Stimulated activated CD8-positive, alpha-beta memory T cell treated with anti-CD3 and anti-CD28 coated beads, Interleukin-7, amount 100 ng/mL, for 48 hours (primary cell): ENCODE measurements at regions not wholly inside any gene's neighbourhood (a gene's known extent, or its start where the extent isn't known, plus 50 kb on each side); places are given as distances from the start of the nearest gene placed in this dataset.
"Not testable (repeated sequence)": the region's sequence is repeated elsewhere in the genome, so short reads cannot be mapped to it uniquely, and the experiment has no call there.

ENCODE experiments used
- DNase-seq, 2 donors: peaks; one replicate each; pipeline ENCODE4 v3.0.0-alpha.2; 2020; ENCODE audit warnings: low read depth in 1 of 2; ENCODE audit errors: extremely low read depth in 1 of 2

DNA sequence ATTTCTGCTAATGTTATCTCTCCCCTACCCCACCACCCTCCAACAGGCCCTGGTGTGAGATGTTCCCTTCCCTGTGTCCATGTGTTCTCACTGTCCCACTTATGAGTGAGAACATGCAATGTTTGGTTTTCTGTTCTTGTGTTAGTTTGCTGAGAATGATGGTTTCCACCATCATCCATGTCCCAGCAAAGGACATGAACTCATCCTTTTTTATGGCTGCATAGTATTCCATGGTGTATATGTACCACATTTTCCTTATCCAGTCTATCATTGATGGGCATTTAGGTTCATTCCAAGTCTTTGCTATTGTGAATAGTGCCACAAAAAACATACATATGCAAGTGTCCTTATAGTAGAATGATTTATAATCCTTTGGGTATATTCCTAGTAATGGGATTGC, 104.5 kb downstream of the ZNF33B start:
- DNase-seq = not testable (repeated sequence)

DNA sequence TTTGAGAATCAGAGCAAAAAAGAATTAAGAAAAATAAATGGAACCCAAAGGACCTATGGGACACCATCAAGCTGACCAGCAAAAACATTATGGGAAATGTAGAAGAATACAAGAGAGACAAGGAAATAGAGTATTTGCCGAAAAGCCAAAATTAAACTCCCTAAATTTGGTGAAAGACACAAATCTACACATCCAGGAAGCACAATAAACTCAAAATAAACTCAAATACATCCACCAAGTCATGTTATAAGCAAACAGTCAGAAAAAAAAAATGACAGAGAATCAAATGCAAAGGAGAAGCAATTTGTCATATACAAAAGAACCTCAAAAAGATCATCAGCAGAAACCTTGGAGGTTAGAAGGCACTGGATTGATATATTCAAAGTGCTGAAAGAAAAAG, 105.4 kb downstream of the ZNF33B start:
- DNase-seq = no peak

DNA sequence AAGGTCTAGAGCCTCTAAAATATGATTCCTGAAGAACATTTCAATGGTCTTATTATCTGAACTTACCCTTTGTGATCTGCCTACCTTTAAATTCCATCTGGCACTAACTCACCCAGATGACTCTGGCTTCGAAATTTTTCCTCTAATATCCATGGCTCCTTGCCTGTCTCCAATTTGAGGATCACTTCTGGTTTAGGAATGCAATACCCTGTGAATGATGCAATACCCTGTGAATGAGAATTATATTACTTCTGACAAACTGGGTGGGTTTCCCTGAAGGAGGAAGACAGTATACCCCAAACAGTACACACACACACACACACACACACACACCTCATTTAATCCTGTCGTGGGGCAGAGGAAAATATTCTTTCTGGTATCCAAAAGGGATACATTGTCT, 115.3 kb downstream of the ZNF33B start:
- no peak for DNase-seq

DNA sequence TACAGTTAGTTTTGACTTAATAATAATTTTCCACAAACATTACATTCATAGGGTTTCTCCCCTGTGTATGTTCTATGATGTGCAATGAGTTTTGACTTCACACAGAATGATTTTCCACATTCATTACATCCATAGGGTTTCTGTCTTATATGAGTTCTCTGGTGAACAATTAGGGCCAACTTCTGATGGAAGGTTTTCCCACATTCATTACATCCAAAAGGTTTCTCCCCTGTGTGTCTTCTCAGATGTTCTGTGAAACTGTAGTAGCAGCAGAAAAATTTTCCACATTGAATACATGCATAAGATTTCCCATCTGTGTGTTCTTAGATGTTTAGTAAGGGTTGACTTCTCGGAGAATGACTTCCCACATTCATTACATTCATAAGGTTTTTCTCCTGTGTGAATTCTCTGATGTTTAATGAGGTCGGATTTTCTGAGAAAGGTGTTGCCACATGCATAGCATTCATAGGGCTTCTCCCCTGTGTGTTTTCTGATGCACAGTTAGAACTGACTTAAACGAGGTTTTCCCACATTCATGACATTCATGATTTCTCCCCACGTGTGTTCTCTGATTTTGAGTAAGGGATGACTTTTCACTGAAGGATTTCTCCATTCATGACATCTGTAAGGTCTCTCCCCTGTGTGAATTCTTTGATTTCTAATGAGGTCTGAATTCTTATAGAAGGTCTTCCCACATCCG, 118.5 kb downstream of the ZNF33B start:
- no peak for DNase-seq

DNA sequence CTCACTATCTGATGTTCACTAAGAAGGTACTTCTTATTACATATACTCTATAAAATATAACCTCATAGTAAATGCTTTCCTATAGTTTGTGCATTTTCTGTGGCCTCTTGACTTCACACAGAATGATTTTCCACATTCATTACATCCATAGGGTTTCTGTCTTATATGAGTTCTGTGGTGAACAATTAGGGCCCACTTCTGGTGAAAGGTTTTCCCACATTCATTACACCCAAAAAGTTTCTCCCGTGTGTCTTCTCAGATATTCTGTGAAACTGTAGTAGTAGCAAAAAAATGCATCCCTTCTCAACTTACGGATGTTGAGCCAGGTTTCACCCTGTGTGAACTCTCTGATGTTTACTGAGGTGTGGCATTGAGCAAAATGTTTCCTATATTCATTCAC, 119.3 kb downstream of the ZNF33B start:
- no peak for DNase-seq

DNA sequence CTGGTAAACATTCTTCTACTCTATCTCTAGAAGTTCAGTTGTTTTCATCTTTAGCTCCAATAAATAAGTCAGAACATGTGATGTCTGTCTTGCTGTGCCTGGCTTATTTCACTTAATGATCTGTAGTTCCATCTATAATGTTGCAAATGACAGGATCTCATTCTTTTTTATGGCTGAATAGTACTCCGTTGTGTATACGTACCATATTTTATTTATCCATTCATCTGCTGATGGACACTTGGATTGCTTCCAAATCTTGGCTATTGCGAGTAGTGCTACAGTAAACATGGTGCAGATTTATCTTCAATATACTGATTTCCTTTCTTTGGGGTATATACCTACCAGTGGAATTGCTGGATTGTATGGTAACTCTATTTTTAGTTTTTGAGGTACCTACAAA, 124.4 kb downstream of the ZNF33B start:
- DNase-seq = no peak

DNA sequence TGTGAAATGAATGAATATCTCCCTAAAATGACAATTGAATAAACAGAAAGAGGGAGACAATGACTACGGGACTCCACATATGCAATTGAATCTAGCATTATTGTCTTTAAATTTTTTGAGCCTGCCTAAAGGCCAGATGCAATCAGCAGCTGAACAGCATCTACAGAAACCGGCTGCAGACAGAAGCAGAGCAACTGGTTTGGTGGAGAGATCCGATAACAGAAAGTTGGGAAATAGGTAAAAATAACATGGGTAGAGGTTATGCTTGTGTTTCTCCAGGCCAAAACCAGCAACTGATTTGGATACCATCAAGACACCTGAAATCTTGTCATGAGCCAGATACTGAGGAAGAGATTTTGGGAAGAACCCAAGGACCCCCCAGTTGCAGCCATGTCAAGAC, 146.6 kb downstream of the ZNF33B start:
- no peak for DNase-seq

DNA sequence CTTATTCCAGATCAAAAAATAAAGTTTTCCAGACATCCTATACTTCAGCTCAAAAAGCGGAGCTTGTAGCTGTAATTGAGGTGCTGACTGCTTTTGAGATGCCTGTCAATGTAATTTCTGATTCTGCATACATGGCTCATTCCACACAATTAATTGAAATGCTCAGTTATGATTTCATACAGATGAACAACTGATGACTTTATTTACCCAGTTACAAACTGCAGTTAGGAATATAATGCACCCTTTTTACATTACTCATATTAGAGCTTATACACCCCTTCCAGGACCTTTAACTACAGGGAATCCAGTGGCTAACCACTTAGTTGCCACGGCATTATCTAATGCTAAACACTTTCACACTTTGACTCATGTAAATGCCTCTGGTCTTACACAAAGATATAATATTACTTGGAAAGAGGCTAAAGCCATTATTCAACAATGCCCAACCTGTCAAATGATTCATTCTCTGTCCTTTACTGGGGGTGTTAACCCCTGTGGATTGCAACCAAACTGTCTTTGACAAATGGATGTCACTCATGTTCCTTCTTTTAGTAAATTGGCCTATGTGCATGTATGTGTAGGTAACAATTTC, 147.3 kb downstream of the ZNF33B start:
- DNase-seq = no peak

DNA sequence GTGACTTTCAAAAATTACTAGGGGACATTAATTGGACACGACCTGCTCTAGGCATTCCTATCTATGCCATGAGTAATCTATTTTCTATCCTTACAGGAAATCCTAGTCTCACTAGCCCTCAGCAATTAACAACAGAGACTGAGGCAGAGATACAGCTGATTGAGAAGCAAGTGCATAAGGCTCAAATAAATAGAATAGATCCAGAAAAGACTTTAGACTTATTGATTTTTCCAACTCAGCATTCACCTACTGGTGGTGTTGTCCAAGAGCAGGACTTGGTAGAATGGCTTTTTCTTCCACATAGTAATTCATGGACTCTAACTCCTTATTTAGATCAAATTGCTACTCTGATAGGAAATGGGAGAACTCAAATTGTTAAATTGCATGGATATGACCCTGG, 148.0 kb downstream of the ZNF33B start:
- DNase-seq = no peak

DNA sequence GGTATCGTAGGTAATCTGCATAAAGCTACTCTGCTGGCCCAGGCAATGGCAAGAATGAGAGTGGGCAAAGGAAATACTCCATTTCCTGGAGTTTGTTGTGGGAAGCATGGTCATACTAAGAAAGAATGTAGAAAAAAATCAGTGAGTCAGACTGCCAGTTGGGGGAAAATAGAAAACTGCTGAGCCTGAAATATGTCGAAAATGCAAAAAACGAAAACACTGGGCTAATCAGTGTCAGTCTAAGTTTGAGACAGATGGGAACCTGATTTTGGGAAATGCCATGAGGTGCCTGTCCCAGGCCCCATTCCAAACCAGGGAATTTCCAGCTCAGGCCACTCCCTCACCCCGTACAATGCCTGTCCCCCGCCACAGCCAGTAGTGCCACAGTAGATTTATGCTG, 150.0 kb downstream of the ZNF33B start:
- no peak for DNase-seq

DNA sequence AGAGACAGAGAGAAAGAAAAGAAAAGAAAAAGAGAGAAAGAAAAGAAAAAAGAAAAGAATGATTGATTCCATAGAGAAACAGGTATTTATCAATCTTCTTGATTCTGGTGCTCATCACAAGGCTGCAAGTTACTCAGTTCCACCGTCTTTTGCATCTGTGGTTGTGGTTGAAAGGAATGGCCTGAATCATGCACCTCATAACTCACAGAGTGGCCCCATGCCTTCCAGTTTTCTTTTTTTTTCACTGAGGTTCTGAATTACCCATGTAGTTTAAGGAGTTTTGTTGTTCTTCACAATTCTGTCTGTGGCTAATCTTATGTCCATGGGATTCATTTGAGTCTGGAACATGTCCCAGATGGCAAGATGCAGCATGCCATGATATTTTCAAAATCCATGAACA, 156.0 kb downstream of the ZNF33B start:
- DNase-seq = no peak

DNA sequence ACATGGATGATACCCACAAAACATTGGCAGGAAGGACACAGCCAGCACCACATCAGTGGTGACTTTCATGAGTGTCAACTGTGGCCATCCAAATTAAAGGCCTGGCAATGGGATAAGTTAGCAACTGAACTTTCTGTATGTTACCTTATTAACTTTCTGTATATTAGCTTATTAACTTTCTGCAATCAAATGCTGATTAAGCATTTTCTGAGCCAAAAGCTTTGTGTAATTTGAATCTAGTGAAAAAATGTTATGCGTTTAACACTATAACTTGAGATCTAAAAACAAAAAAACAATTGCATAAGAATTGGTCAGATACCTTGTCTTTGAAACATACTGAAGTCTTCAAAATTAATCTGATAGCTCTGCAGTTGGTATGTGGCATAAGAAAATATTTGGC, 159.3 kb downstream of the ZNF33B start:
- DNase-seq = no peak

DNA sequence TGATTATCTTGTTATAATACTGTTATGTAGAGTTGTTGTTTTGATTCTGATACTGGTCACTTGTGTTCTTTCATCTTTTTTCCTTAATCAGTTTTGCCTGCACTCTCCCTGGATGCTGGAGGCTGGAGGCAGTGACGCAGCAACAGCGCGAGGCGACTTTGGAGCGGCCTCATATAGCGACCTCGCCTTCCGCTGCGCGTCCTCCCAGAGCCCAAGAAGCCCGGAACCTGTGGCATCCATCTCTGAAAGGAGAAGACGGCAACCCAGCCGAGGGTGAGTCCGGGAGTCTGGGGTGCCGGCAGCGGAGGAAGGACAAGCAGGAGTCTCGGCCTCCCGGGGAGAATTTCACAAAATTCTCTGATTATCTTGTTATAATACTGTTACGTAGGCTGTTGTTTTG, 161.2 kb downstream of the ZNF33B start:
- no peak for DNase-seq

DNA sequence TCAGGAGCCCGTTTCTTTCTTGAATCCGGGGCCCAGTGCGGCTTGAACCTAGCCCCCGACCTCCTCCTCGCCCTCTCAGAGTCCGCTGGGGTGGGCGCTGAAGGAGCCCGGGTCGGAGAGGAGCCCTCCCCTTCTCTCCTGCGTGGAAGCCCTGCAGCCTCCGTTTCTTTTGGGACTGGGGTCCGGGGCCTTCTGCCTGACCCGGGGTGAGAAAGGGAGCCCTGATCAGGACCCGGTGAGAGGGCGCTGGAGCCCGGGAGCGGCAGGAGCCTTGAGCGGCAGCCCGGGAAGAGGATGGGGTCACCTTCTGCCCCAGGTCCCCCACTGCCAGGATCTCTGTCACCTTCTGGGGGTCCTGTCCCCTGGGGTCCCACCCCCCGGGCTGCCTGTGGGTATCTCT, 162.3 kb downstream of the ZNF33B start:
- no peak for DNase-seq

DNA sequence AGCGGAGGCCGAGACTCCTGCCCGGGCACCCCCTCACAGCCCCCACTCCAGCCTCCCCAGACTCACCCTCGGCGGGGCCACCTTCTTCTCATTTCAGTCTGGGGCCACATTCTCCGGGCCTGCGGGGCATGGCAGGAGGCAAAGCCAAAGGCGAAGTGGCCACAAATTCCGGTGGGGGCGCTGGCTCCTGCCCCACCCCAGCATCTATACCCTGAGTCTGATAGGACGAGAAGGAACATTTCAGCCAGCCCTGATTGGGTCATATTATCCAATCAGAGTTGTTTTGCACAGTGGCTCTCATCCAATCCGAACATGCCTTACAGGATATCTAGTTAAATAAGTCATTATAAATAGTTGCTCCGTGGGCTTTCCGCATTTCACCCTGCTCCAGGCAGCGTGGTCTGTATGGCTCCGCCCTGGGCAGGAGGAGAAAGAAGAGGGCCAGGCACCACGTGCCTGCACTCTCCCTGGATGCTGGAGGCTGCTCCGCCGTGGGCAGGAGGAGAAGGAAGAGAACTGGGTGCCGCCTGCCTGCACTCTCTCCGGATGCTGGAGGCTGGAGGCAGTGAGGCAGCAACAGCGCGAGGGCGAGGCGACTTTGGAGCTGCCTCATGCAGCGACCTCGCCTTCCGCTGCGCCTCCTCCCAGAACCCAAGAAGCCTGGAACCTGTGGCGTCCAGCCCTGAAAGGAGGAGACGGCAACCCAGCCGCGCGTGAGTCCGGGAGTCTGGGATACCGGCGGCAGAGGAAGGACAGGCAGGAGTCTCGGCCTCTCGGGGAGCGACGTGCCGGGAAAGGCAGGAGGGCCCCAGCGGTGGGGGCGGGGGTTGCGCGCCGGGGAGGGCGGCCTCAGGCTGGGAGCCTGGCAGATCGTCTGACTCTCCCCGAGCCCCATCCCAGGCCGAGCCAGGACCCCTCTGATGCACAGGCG, 162.9 kb downstream of the ZNF33B start:
- no peak for DNase-seq

DNA sequence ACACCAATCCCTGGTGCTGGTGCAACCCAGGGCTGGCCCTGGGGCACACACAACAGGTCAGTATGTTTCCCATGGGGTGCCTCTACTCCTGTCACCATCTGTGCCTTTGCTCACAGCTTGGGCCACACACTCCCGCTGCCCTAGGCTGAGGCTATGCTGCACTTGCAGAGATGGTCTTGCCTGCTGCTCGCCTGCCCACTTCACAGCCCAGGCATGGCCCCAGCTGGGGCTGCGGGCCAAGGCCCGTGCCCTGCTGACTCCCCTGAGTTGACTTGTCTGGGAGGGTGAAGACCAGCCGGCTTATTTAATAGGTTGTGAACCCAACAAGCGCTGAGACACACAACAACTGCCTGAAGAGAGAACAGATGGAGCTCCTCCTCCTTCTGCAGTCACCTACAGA, 184.1 kb downstream of the ZNF33B start:
- DNase-seq = no peak

DNA sequence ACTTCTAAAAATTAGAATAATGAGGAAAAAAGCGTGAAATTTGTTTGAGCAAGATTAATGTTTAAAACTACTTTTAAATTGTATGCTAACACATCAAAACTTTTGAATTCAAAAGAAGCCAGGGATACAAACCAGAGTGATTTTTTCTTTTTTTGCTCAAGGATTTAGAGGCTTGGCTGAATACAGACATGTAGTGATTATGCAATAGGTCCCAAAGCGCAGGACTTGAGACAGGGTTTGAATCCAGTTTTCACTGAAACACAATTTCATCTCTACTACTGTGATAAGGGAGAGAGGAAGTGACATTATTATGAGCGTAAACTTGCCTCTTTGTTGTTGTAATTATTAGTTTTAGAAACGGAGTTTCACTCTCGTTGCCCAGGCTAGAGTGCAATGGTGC, 207.3 kb downstream of the ZNF33B start:
- DNase-seq = no peak

DNA sequence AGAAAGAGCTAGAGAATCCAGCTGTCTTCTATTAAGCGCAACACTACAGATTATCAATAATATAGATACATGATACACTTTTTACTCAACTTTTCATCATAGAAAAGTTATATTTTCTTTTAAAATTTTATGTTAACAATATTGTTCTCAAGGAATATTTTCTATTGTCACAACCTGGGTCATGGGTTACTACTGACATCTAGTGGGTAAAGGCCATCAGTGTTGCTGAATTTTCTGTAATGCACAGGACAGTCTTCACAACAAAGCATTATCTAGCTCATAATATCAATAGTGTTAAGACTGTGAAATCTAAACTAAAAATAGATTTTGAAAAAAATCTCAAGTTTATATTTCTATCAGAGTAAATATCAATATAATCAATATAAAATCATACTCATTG, 209.8 kb downstream of the ZNF33B start:
- no peak for DNase-seq

DNA sequence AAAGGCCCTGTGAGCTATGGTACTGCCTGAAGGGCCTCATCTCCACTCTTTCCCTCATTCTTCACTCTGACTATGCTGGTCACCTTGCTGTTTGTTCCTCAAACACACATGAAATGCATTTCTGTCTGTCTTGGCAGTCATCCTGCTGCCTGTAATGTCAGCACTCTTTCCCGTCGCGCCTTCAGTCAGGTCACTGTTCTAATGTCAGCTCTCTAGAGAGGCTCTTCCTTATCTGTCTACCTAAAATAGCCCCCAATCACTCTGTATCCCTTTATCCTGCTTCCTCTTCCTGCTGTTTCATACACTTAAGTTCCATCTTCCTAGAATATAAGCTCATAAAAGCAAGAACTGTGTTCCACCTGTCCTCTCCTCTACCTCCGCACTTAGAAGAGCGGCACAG, 215.5 kb downstream of the ZNF33B start:
- DNase-seq = no peak

DNA sequence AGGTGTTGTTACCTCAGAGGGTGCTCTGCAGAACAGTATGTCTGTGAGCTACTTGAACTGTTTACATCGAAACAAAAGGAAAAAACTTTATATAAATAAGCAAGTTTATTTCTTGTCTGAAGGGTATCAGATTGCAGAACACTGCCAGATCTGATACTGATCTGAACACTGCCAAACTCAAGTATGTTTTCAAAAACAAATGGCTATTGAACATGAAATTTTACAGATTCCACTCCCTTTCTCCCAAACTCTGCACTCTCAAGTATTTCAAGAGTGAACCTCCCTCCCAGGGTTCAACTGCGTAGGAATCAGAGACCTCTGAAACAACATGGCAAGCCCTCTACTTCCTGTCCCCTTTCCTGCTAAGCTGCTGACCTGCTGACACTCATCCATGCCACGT, 216.6 kb downstream of the ZNF33B start:
- DNase-seq = no peak

DNA sequence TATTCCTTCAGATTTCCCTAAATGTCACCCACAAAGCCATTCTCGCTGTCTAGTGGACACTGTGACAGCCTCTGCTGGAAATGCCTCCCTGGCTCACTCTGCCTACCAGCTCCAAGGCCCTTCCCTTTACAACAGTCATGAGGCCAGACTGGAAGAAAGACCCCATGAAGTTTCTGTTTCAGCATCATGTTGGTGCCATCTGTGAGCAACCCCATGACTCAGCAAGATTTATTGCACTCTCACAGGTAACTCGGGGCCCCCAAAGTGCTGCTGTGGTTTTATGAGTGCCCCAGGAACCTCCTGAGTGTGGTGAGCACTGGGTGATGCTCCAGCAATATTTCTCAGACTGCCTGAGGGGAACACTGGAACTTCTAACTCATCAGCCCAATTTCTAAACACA, 218.6 kb downstream of the ZNF33B start:
- DNase-seq = no peak

DNA sequence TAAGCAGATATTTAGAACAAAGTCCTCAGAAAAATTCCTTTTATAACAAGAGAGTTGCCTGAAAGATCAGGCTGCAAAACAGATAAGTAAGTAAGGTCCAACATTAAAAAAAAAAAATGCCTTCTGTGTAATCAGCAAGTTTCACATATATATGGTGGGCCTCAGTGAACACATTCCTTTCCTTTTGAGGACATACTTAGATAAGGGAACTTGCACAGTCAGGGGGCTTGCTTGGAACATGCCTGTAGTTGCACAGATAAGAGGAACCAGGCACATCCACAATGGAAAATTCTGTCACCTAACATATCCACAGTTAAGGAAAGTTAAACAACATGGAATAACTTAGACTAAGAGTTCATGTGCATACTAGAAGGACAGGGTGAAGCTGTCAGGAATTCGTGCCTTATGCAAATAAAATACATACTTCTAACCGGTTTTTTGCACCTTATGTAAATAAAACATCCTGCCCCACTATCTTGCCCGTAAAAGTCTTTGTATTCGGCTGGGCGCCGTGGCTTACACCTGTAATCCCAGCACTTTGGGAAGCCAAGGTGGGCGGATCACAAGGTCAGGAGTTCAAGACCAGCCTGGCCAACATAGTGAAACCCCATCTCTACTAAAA, 257.3 kb downstream of the ZNF33B start:
- no peak for DNase-seq
